AG04450 (cell line): ENCODE measurements at regions not wholly inside any gene's neighbourhood (a gene's known extent, or its start where the extent isn't known, plus 50 kb on each side); places are given as distances from the start of the nearest gene placed in this dataset.

Experiments used
- CTCF ChIA-PET: fragments of 300-600, 350-600 bp; formaldehyde crosslinking; extraction: SDS; loops from one replicate; lab custom pipeline; 2022; ENCODE audit warnings: antibody characterized with exemption, inconsistent platforms; lab: Charles Lee
- POLR2A ChIA-PET: fragments of 350-600 bp; formaldehyde crosslinking; extraction: SDS; loops from one replicate; lab custom pipeline; 2021; ENCODE audit warnings: antibody characterized with exemption, inconsistent platforms; lab: Yijun Ruan, JAX
- DNase-seq: peaks from one replicate; pipeline ENCODE4 v3.0.0-alpha.2; 2011; ENCODE audit warnings: low read depth, low spot score
- H3K27ac ChIP-seq: one replicate; pipeline ENCODE4 v1.5.1; 2012; ENCODE audit warnings: low read depth, low read length, control low read depth
- H3K27me3 ChIP-seq: one replicate; pipeline ENCODE4 v1.6.0; 2012; ENCODE audit warnings: low read length; ENCODE audit not compliant: control insufficient read depth, insufficient read depth
- H3K4me3 ChIP-seq: 2 replicates; pipeline ENCODE4 v1.5.1; 2011; ENCODE audit warnings: mild to moderate bottlenecking, low read depth, low read length, control low read depth
- H3K9me3 ChIP-seq: 2 replicates; pipeline ENCODE4 v1.5.1; 2012; ENCODE audit warnings: low read length; ENCODE audit not compliant: control insufficient read depth, insufficient read depth
- CTCF ChIP-seq: IDR thresholded peaks from 2 replicates; pipeline ENCODE4 v1.5.1; 2011; ENCODE audit warnings: low read depth, low read length, control low read depth, inconsistent platforms

DNA sequence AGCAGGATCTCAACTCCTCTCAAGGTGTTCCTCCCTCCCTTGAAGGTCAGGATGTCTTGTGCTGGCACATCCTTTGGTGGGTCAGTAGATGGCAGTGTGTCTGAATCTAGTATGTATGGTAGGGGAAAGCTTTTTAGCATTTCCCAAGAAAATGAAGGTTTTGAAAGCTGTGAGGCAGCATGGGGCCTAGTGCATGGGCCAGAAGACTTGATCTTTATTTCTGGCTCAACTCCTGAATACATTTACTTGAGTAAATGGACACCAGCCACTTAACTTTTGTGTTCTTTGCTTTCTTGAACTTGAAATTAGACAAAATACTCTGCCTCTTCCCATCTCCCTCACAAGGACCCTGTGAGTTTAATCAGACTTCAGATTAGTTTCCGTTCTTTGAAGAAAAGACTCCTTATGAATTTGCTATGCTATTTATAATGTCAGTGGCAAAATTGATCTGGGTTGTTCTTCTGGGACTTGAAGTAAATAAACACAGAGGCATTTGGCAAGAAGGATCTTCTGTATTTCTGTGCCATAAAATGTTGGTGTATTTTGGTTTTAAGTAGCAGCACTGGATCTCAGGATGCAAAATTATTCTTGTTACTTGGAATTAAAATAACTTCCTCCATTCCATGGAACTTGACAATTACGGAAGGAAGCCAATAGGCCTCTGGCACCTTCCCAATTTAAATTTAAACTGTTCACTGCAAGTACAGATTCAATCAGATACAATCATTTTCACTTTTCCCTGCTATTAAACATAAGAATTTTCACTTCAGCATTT lies 288.8 kb downstream of the CASP12 start:
- Histone ChIP-seq H3K27ac (no peak overlapping the region), H3K4me3 (no peak overlapping the region), H3K9me3 (no peaks in the 10 kb centered on the region), H3K27me3 (no peaks in the 10 kb centered on the region)
- DNase-seq, result peak; percentile 38
- POLR2A ChIA-PET, result no interaction called here
- CTCF ChIA-PET, result interaction anchor here (0.6 to 3.5 kb wide), 12 partner anchors 11 to 1253 kb away, joined by 3 to 24 read pairs (median 3); no protein-coding TSS in a partner anchor
- peak; percentile 87 for TF ChIP-seq CTCF

DNA sequence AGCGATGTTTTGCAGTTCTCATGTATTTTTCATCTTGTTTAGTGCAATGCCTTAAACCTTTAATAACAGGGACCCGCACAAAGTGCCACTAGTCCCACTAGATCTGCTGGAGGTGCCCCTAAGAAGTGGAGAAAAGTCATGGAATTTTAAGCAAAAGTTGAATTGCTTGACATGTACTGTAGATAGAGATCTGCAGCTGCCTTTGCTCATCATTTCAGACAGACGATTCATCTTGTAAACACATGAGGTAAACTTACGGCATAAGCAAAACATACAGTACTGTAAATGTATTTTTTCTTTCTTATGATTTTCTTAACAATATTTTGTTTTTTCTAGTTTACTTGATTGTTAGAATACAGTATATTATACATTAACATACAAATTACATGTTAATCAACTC lies 295.6 kb downstream of the CASP12 start:
- ChIA-PET POLR2A (interaction anchor here (0.7 kb wide), 1 partner anchor 956 kb away, joined by 6 read pairs; no protein-coding TSS in a partner anchor), CTCF (no interaction called here)
- no peak for TF ChIP-seq CTCF
- H3K27ac ChIP-seq, result no peak overlapping the region
- H3K27me3 ChIP-seq, result no peaks in the 10 kb centered on the region
- DNase-seq, result no peak
- no peak overlapping the region for H3K4me3 ChIP-seq
- no peaks in the 10 kb centered on the region for H3K9me3 ChIP-seq

DNA sequence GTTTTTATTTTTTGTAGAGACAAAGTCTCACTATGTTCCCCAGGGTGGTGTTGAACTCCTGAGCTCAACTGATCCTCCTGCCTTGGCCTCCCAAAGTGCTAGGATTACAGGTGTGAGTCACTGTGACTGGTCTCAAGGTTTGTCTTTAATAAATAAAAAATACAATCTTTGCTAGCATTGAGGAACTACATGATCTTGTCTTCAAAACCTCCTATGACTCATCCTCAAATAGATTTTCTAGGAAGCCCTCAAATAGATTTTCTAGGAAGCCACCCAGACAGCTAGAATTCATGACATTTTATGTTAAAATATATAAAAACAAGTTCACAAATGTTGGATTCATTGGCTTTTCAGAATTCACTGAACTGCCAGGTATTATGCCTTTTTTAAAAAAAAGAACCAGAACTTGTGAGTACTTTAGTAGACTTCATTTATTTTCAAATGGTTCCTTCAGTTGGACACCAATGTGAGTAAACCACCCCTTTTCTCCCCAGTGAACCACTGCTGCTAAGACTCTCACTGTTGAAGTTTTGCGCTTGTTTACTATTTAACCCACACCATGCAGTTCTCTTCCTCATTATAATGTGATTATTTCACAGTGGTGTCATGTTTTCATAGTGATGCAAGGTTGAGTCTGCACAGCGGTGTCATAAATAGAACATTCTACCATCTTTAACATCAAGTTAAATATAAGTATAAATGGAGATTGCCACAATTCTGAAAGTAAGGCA lies 303.9 kb downstream of the CASP12 start:
- TF ChIP-seq CTCF, result no peak
- POLR2A ChIA-PET, result no interaction called here
- Histone ChIP-seq H3K4me3 (no peak overlapping the region), H3K27me3 (no peaks in the 10 kb centered on the region), H3K9me3 (no peaks in the 10 kb centered on the region), H3K27ac (no peak overlapping the region)
- CTCF ChIA-PET, result no interaction called here
- no peak for DNase-seq

GRCh38 chr11:104588970-104589369 lies 309.3 kb downstream of the CASP12 start:
- no peak overlapping the region for H3K4me3 ChIP-seq
- no peak for TF ChIP-seq CTCF
- H3K27ac ChIP-seq, result no peak overlapping the region
- ChIA-PET CTCF (no interaction called here), POLR2A (no interaction called here)
- H3K9me3 ChIP-seq, result no peaks in the 10 kb centered on the region
- H3K27me3 ChIP-seq, result no peaks in the 10 kb centered on the region
- no peak for DNase-seq

DNA sequence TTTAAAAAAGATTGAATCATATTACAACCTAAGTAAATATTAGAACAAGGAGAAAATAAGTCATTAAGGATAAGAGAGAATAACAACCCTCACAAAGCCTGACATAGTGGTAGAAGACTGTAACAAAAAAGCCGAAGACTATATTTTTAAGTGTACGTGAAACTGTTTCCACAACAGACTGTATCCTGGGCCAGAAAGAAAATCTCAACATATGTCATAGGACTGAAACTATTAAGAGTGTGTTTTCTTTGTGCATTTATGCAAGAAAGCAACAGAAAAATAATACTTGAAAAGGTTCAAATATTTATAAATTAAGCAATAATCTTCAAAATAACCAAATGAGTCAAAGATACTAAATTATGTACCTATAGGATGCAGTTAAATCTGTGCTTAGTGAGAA lies 309.8 kb downstream of the CASP12 start:
- no peaks in the 10 kb centered on the region for H3K9me3 ChIP-seq
- CTCF ChIA-PET, result interaction anchor here (1.1 kb wide), 1 partner anchor 22 kb away, joined by 3 read pairs; no protein-coding TSS in a partner anchor
- H3K27me3 ChIP-seq, result no peaks in the 10 kb centered on the region
- no peak for DNase-seq
- no peak for TF ChIP-seq CTCF
- no peak overlapping the region for H3K4me3 ChIP-seq
- POLR2A ChIA-PET, result no interaction called here
- H3K27ac ChIP-seq, result no peak overlapping the region
